ENCODE measurements at regions not wholly inside any gene's neighbourhood (a gene's known extent, or its start where the extent isn't known, plus 50 kb on each side); places are given as distances from the start of the nearest gene placed in this dataset.

DNA sequence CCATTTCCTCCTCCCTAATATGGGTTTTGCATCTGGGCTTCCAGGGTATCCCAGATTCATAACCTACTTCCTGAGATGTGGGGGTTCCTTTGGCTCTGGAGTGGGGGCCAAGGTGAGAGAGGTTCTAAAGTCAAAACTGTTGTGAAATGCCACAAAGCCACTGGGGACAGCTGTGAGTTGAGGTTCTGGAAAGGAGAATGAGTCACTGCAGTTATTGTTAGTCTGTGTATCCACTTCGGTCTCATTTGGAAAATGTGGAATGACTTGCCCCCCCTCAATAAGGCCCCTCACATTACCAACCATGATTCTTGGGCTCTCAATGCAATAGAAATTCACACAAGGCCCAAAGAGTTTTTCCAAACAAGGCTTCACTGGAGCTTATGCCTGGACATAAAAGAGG lies 51.1 kb upstream of the LGALSL start:
- Mint-ChIP-seq H3K27ac (no peak overlapping the region), H3K4me1 (ENCODE audit: low read depth in 2 of 2) (no peaks in the 10 kb centered on the region), H3K27me3 (peaks cover 14 to 16% of the 10 kb centered on the region in 2 donors), H3K9me3 (no peaks in the 10 kb centered on the region), H3K36me3 (no peaks in the 10 kb centered on the region), H3K4me3 (no peak overlapping the region)
- DNase-seq (ENCODE audit: low spot score): no peak
- no peak for ATAC-seq

DNA sequence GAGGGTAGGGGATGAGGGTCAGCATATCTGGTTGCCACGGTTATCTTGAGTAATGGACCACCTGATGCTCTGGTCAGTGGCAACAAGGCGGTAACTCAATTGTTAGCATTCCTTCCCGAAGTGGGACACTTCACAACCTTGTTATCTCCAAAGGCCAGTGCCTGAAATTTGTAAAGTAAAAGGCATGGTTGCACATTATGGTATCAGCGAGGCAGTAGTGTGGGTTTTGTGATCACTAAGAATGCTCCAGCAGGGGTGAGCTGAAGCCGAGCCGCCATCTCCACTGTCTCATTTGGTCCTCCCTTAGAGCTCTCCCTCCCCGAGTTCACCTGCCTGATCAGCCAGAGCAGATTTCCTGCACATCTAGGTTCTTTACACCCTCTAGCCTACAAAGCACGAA lies 50.5 kb upstream of the LGALSL start:
- ATAC-seq: no peak
- DNase-seq (ENCODE audit: low spot score): no peak

DNA sequence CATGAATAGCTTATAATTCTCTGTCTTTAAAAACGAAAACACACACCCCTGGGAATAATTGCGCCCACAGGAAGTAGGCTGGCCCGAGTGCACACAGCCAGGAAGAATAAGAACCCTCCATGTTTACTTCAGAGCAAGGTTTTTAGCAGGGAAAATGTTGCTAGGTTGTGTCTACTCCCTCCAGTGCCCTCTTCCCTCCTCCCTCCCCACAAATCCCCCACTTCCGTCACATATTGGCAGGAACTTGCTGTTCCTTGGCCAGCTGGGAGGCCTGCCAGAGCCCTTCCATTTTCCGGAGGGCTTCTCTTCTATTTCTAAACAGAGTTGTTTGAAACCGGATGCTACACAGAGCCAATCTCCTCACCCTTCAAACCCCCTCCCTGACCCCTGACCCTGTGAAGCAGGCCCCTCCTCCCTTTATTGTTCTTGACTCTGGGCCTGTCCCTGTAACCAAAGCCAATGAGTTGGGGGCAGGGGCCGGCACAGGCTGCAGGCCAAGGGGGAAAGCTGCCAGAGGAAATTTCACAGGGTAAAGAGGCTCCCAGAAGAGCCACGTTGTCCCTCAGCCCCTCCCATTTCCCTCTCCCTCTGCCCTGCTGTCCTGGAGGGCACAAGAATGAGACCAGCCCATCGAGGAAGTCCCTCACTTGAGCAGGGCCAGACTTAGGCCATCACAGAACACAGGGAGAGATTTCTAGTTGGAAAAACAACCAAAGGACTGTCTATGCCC lies 49.8 kb upstream of the LGALSL start:
- peaks cover 8 to 10% of the 10 kb centered on the region in 2 donors for H3K27me3 Mint-ChIP-seq
- H3K9me3 Mint-ChIP-seq: no peaks in the 10 kb centered on the region
- ATAC-seq (no peak), DNase-seq (ENCODE audit: low spot score) (no peak)
- no peak overlapping the region for H3K27ac Mint-ChIP-seq
- H3K4me3 Mint-ChIP-seq: no peak overlapping the region
- no peaks in the 10 kb centered on the region for H3K36me3 Mint-ChIP-seq
- H3K4me1 Mint-ChIP-seq (ENCODE audit: low read depth in 2 of 2): no peaks in the 10 kb centered on the region

More for the DNA sequence above, 50.5 kb upstream of the LGALSL start:
- no peak overlapping the region for H3K4me3 Mint-ChIP-seq
- H3K4me1 Mint-ChIP-seq (ENCODE audit: low read depth in 2 of 2): no peaks in the 10 kb centered on the region
- no peaks in the 10 kb centered on the region for H3K36me3 Mint-ChIP-seq
- no peaks in the 10 kb centered on the region for H3K9me3 Mint-ChIP-seq
- H3K27me3 Mint-ChIP-seq: peaks cover 13% of the 10 kb centered on the region in 2 donors
- no peak overlapping the region for H3K27ac Mint-ChIP-seq

Data from natural killer cell treated with Interleukin-12 subunit alpha and Interleukin-12 subunit beta and Interleukin-15 and Interleukin-18, amount 100 ng/mL, for 72 hours (primary cell).